ENCODE measurements at regions not wholly inside any gene's neighbourhood (a gene's known extent, or its start where the extent isn't known, plus 50 kb on each side); places are given as distances from the start of the nearest gene placed in this dataset.

DNA sequence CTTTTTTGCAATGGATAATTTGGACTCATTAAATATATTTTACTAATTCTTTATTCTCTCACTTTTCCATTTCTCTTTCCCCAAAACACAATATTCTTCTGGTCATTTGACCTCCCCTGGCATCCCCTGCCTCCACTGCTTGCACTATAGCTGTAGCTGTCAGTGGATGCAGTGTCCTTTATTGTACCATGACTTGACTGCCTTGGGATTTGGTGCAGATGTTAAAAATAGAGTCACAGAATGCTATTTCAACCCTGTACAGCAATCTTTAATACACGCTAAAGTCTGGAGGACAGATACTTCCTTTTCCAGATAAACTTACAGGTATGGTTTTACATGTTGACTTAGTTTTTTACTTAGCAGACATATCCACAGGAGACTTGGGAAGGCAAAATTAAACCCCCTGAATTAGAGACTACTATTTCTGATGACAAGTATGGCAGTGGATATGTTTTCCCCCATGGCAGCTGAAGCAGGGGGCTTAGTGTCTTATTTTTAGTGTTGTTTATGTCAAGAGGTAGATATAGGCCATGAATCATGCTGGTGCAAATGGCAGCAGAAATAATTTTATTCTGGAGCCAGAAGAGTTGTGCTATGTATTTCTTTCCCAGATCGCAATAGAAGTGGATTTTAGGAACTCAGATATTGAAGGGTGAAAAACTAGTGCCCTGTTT is 461.4 kb downstream of the NAF1 start:
- TF ChIP-seq POLR2AphosphoS5 (IDR thresholded peaks at IDR 0.05; ENCODE audit: low read depth) = no peak
- TF ChIP-seq, protein P1, sequence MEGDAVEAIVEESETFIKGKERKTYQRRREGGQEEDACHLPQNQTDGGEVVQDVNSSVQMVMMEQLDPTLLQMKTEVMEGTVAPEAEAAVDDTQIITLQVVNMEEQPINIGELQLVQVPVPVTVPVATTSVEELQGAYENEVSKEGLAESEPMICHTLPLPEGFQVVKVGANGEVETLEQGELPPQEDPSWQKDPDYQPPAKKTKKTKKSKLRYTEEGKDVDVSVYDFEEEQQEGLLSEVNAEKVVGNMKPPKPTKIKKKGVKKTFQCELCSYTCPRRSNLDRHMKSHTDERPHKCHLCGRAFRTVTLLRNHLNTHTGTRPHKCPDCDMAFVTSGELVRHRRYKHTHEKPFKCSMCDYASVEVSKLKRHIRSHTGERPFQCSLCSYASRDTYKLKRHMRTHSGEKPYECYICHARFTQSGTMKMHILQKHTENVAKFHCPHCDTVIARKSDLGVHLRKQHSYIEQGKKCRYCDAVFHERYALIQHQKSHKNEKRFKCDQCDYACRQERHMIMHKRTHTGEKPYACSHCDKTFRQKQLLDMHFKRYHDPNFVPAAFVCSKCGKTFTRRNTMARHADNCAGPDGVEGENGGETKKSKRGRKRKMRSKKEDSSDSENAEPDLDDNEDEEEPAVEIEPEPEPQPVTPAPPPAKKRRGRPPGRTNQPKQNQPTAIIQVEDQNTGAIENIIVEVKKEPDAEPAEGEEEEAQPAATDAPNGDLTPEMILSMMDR (conservative IDR thresholded peaks at IDR 0.05; ENCODE audit: low read depth in 2 of 2) = no peak
- TF ChIP-seq REST (IDR thresholded peaks at IDR 0.05; ENCODE audit: unreplicated experiment) = no peak
